T-helper 1 cell treated with Interleukin-12 subunit alpha and Interleukin-12 subunit beta and Interleukin-4 antibody, amounts not matched to agents 30 μg/mL and 1 μg/mL, for 36 hours (primary cell): ENCODE measurements at regions not wholly inside any gene's neighbourhood (a gene's known extent, or its start where the extent isn't known, plus 50 kb on each side); places are given as distances from the start of the nearest gene placed in this dataset.

Source experiments
- H3K27ac Mint-ChIP-seq: one replicate; pipeline ENCODE4 v1.8.0; 2021; ENCODE audit warnings: mild to moderate bottlenecking, mixed read lengths
- H3K27me3 Mint-ChIP-seq: one replicate; pipeline ENCODE4 v1.8.0; 2021; ENCODE audit warnings: low read depth, mixed read lengths
- H3K36me3 Mint-ChIP-seq: one replicate; pipeline ENCODE4 v1.8.0; 2021; ENCODE audit warnings: low read depth, mixed read lengths
- H3K4me1 Mint-ChIP-seq: one replicate; pipeline ENCODE4 v1.8.0; 2021; ENCODE audit warnings: low read depth, mixed read lengths
- H3K4me3 Mint-ChIP-seq: one replicate; pipeline ENCODE4 v1.8.0; 2021; ENCODE audit warnings: mild to moderate bottlenecking, moderate library complexity, mixed read lengths
- H3K9me3 Mint-ChIP-seq: one replicate; pipeline ENCODE4 v1.8.0; 2021; ENCODE audit warnings: mixed read lengths

DNA sequence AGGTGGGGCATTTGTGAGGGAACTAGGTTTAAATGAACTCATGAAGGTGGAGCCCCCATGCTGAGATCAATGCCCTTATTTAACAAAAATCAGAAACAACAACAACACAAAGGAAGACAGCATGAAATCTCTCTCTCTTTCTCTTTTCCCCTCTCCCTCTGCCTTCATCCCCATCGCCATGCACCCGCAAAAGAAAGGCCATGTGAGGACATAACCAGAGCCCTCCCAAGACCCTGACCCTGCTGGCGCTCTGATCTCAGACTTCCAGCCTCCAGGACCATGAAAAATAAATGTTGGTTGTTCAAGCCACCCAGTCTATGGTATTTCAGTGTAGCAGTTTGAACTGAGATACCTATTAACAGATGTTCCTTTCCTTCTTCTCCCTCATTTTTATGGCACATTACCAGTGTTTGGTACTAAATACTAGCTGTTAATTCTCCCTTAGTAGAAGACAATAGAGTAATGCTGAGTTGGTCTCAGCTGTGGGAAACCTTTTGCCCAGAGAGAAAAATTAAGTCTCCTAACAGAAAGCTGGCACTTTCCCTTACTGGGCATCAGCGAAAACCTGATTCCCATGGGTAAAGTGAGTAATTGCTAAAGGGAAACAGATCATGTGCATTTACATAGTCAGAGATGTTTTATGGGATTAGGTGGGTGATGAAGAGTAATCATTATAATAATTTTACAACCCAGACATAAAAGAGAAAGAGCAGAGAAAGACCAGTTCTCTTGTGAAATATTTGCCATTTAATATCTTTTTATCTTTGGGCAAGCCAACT is 264.0 kb upstream of the PLEKHG7 start:
- Mint-ChIP-seq H3K27ac (no peak overlapping the region), H3K4me1 (peaks cover 5% of the 10 kb centered on the region), H3K4me3 (no peak overlapping the region), H3K27me3 (no peaks in the 10 kb centered on the region), H3K9me3 (peaks cover 30% of the 10 kb centered on the region), H3K36me3 (peaks cover 8% of the 10 kb centered on the region)

DNA sequence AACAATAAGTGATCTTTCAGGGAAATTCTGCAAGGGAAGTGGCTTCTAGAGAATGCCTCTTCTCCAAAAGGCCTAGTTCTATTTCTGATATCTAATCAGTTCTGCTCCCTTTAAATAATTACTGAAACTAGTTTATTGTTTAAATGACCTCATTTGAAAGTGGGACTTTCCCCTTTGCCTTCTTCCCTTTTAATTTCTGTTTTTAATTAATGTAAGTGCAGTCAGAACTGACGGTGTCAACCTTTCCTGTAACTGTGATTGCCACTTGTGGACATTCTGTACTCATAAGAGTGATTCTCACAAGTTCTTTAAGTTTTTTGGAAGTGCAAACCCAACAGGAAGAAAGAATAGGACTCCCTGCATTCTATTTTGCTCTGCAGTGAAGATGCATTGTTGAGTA is 265.3 kb upstream of the PLEKHG7 start:
- no peak overlapping the region for H3K27ac Mint-ChIP-seq
- H3K4me3 Mint-ChIP-seq = no peak overlapping the region
- H3K36me3 Mint-ChIP-seq = peaks cover 8% of the 10 kb centered on the region
- peaks cover 33% of the 10 kb centered on the region for H3K9me3 Mint-ChIP-seq
- peaks cover 9% of the 10 kb centered on the region for H3K4me1 Mint-ChIP-seq
- H3K27me3 Mint-ChIP-seq = no peaks in the 10 kb centered on the region

DNA sequence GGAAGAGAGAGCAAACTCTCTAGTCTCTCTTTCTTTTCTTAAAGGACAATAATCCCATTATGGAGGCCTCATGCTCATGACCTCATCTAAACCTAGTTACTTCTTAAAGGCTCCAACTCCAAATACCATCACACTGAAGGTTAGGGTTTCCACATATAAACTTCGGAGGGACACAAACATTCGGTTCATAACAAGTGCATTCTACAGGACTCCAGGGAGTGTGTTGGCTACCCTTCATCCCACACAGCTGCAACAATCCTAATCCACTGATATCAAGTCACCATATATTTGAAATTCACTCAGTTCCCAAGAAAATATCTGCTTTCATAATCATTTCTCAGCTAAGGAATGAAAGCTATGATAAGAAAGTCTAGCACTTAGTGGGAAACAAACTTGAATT is 265.9 kb upstream of the PLEKHG7 start:
- no peak overlapping the region for H3K27ac Mint-ChIP-seq

GRCh38 chr12:92434607-92435025 is 268.2 kb upstream of the PLEKHG7 start:
- Mint-ChIP-seq H3K4me1 (peaks cover 17% of the 10 kb centered on the region), H3K27ac (no peak overlapping the region), H3K27me3 (no peaks in the 10 kb centered on the region), H3K4me3 (no peak overlapping the region), H3K9me3 (peaks cover 23% of the 10 kb centered on the region), H3K36me3 (peaks cover 7% of the 10 kb centered on the region)

More for the DNA sequence above, 265.9 kb upstream of the PLEKHG7 start:
- Mint-ChIP-seq H3K9me3 (peaks cover 33% of the 10 kb centered on the region), H3K4me1 (peaks cover 11% of the 10 kb centered on the region), H3K36me3 (peaks cover 8% of the 10 kb centered on the region), H3K4me3 (no peak overlapping the region), H3K27me3 (no peaks in the 10 kb centered on the region)

- Mint-ChIP-seq H3K27me3 (peaks cover 4% of the 10 kb centered on the region), H3K36me3 (peaks cover 2% of the 10 kb centered on the region), H3K27ac (no peak overlapping the region), H3K4me3 (no peak overlapping the region), H3K4me1 (peaks cover 24% of the 10 kb centered on the region), H3K9me3 (peaks cover 23% of the 10 kb centered on the region)
These were observed 269.9 kb upstream of the PLEKHG7 start for GRCh38 chr12:92432724-92433441.

- Mint-ChIP-seq H3K4me3 (no peak overlapping the region), H3K27ac (no peak overlapping the region), H3K36me3 (peaks cover under 1% of the 10 kb centered on the region), H3K4me1 (peaks cover 20% of the 10 kb centered on the region), H3K27me3 (peaks cover 4% of the 10 kb centered on the region), H3K9me3 (peaks cover 23% of the 10 kb centered on the region)
These were observed 271.6 kb upstream of the PLEKHG7 start for GRCh38 chr12:92431146-92431545.

GRCh38 chr12:92426332-92426731 is 276.5 kb upstream of the PLEKHG7 start:
- Mint-ChIP-seq H3K9me3 (no peaks in the 10 kb centered on the region), H3K4me1 (peaks cover 9% of the 10 kb centered on the region), H3K27me3 (peaks cover 4% of the 10 kb centered on the region), H3K36me3 (no peaks in the 10 kb centered on the region), H3K27ac (no peak overlapping the region), H3K4me3 (no peak overlapping the region)

GRCh38 chr12:92425165-92425564 is 277.6 kb upstream of the PLEKHG7 start:
- Mint-ChIP-seq H3K27ac (no peak overlapping the region), H3K27me3 (peaks cover 4% of the 10 kb centered on the region), H3K4me3 (no peak overlapping the region), H3K9me3 (peaks cover 7% of the 10 kb centered on the region), H3K36me3 (peaks cover 5% of the 10 kb centered on the region), H3K4me1 (peaks cover 13% of the 10 kb centered on the region)

DNA sequence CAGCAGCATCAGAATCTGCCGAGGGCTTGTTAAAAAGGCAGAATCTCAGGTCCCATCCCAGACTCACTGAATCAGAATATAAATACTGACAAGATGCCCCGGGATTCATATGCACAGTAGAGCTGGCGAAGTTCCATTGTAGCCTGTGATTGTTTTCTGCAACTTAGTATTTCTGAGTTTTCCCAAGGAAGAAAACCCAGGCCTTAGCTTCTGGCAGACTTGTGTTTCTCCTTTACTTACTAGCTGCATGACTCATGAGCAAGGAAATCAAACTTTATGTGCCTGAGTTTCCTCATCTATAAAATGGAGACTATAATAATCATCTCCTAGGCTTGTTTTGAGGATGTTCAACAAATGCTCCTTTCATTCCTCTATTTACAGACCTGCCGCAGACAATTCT is 278.5 kb upstream of the PLEKHG7 start:
- Mint-ChIP-seq H3K27ac (no peak overlapping the region), H3K36me3 (peaks cover 5% of the 10 kb centered on the region), H3K27me3 (peaks cover 3% of the 10 kb centered on the region), H3K9me3 (peaks cover 7% of the 10 kb centered on the region), H3K4me3 (no peak overlapping the region), H3K4me1 (peaks cover 13% of the 10 kb centered on the region)

DNA sequence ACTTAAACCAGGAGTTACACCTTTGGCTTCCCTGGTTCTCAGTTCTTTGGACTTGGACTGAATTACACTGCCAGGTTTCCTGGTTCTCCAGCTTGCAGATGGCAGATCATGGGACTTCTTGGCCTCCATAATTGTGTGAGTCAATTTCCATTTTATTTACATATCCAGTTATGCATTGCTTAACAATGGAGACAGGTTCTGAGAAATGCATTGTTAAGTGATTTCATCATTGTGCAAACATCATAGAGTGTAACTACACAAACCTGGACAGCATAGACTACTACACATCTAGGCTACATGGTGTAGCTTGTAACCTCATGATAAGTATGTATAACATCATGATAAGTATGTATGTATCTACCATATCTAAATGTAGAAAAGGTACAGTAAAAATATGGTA is 276.1 kb upstream of the BTG1 start:
- no peak overlapping the region for H3K4me3 Mint-ChIP-seq
- peaks cover 5% of the 10 kb centered on the region for H3K36me3 Mint-ChIP-seq
- H3K27ac Mint-ChIP-seq = no peak overlapping the region
- no peaks in the 10 kb centered on the region for H3K27me3 Mint-ChIP-seq
- H3K4me1 Mint-ChIP-seq = peaks cover 10% of the 10 kb centered on the region
- peaks cover 7% of the 10 kb centered on the region for H3K9me3 Mint-ChIP-seq

DNA sequence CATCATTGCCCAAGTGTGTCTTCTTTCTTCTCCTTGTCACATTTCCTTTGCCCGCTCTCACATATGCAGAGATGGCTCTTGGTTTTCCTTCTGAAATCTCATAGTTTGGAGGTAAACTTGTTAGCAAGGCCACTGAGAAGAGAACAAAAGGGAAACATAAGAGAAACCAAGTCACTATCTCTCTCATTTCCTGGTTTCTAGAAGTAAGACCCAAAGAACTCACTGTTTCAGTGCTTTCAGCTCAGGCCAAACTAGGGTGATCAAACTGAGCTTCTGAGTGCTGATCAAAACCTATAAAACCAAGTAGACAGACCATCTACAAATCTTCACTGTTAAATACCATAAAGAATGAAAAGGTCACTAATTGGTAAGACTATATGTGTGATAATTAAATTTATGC is 275.4 kb upstream of the BTG1 start:
- Mint-ChIP-seq H3K4me1 (peaks cover 15% of the 10 kb centered on the region), H3K9me3 (peaks cover 7% of the 10 kb centered on the region), H3K36me3 (peaks cover 5% of the 10 kb centered on the region), H3K4me3 (no peak overlapping the region), H3K27ac (no peak overlapping the region), H3K27me3 (no peaks in the 10 kb centered on the region)

DNA sequence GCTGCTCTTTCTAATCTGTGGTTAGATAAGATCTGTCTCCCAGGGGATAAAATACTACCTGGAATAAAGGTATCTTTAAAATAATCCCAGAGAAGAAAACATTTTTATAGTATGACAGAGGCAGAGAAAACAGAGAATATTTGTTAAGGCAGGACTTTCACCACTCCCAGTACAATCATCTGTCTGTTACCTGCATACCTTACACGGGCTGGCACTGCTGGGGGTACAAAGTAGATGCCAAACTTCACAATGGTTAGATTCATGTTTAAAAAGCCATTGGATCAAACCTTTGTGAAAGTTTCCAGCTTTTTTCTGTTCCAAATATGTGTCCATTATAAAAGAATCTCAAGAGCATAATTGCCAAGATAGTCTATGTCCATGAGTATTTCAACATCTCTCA is 273.6 kb upstream of the BTG1 start:
- no peaks in the 10 kb centered on the region for H3K27me3 Mint-ChIP-seq
- peaks cover 7% of the 10 kb centered on the region for H3K9me3 Mint-ChIP-seq
- no peak overlapping the region for H3K4me3 Mint-ChIP-seq
- H3K27ac Mint-ChIP-seq = no peak overlapping the region
- H3K36me3 Mint-ChIP-seq = peaks cover 5% of the 10 kb centered on the region
- peaks cover 16% of the 10 kb centered on the region for H3K4me1 Mint-ChIP-seq

- Mint-ChIP-seq H3K27me3 (no peaks in the 10 kb centered on the region), H3K27ac (no peak overlapping the region), H3K4me3 (no peak overlapping the region), H3K36me3 (peaks cover 5% of the 10 kb centered on the region), H3K9me3 (peaks cover 7% of the 10 kb centered on the region), H3K4me1 (peaks cover 18% of the 10 kb centered on the region)
These were observed 272.7 kb upstream of the BTG1 start for GRCh38 chr12:92418381-92418780.

- Mint-ChIP-seq H3K27ac (no peak overlapping the region), H3K27me3 (no peaks in the 10 kb centered on the region), H3K36me3 (peaks cover 5% of the 10 kb centered on the region), H3K9me3 (peaks cover 7% of the 10 kb centered on the region), H3K4me3 (no peak overlapping the region), H3K4me1 (peaks cover 18% of the 10 kb centered on the region)
These were observed 271.7 kb upstream of the BTG1 start for GRCh38 chr12:92417373-92417772.

- Mint-ChIP-seq H3K27me3 (no peaks in the 10 kb centered on the region), H3K9me3 (peaks cover 7% of the 10 kb centered on the region), H3K27ac (no peak overlapping the region), H3K4me3 (no peak overlapping the region), H3K4me1 (peaks cover 19% of the 10 kb centered on the region), H3K36me3 (peaks cover 5% of the 10 kb centered on the region)
These were observed 270.8 kb upstream of the BTG1 start for GRCh38 chr12:92416385-92416812.
